Erythroblast (primary cell): ENCODE measurements at regions not wholly inside any gene's neighbourhood (a gene's known extent, or its start where the extent isn't known, plus 50 kb on each side); places are given as distances from the start of the nearest gene placed in this dataset.

Experiments
- GATA1 ChIP-seq: IDR thresholded peaks from 2 replicates; pipeline ENCODE4 v1.6.1; 2011; ENCODE audit warnings: low read depth, mild to moderate bottlenecking, control low read depth, low read length, moderate library complexity
- POLR2A ChIP-seq: IDR thresholded peaks from 2 replicates; pipeline ENCODE4 v1.6.1; 2011; ENCODE audit warnings: mild to moderate bottlenecking, low read length

DNA sequence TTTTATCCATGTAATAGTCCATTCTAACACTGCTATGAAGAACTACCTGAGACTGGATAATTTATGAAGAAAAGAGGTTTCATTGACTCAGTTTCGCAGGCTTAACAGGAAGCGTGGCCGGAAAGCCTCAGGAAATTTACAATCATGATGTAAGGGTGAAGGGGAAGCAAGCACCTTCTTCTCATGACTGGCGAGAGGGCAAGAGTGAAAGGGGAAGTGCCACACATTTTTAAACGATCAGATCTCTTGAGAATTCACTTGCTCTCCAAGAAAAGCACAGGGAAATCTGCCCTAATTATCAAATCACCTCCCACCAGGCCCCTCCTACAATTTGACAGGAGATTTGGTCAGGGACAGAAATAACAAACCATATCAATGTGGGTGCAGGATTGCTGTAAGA lies 859.7 kb downstream of the EPHA7 start:
- TF ChIP-seq POLR2A (no peak), GATA1 (no peak)
